Erythroblast (primary cell): ENCODE measurements at regions not wholly inside any gene's neighbourhood (a gene's known extent, or its start where the extent isn't known, plus 50 kb on each side); places are given as distances from the start of the nearest gene placed in this dataset.

Source experiments
- DNase-seq, 2 experiments: peaks; one replicate each; lab custom pipeline; 2025; lab: John Stamatoyannopoulos, UW
- GATA1 ChIP-seq: IDR thresholded peaks from 2 replicates; pipeline ENCODE4 v1.6.1; 2011; ENCODE audit warnings: low read depth, mild to moderate bottlenecking, control low read depth, low read length, moderate library complexity
- POLR2A ChIP-seq: IDR thresholded peaks from 2 replicates; pipeline ENCODE4 v1.6.1; 2011; ENCODE audit warnings: mild to moderate bottlenecking, low read length

DNA sequence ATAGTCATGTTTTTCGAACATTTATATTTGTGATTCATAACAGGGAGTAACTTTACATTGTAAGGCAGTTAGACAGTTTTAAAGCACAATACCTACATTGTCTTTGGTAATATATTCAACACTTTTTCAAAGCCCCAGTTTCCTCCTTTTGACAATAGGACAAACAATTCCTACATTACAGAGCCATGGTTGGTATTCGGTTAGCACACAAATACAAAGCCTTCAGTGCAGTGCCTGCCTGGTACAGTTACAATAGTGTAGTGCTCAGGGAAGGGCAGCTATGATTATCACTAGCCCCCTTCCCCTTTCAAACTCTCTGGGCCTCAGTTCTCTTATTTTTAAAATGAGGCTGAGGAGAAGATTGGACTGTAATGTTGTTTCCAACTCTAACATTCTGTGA, 207.8 kb downstream of the TPBG start:
- DNase-seq, result no peak
- no peak for TF ChIP-seq GATA1
- TF ChIP-seq POLR2A, result no peak

DNA sequence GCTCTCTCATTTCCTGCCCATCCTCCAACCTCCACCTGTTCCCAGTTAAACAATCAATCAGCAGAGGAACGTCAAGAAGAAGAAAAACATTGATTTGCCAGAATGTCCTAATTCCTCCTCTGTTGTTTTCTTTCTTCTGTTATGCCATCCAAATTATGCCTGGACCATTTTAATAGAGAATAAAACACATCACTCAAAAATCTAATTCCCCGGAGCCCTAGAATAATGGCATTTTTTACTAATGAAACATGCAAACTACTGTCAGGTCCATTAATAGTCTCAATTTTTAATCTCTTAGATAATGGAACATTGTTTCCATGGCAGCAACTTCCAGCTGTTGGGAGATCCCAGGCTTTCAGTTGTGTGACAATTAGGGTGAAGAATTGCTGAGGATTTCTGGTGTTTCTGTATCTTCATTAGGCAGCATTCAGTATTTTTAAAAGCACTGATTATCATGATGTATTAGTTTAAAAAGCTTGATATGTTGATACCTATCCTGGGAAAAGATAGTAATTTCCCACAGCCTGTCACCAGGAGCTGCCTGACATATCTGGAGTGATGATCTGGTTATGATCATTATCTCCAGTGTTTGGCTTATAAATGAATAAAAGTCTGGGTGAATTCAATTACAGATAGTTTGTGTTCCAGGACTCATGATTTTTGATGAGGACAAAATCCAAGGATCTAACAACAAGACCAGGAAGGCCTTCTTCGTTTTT, 209.8 kb downstream of the TPBG start:
- no peak for DNase-seq
- no peak for TF ChIP-seq POLR2A
- TF ChIP-seq GATA1, result no peak

DNA sequence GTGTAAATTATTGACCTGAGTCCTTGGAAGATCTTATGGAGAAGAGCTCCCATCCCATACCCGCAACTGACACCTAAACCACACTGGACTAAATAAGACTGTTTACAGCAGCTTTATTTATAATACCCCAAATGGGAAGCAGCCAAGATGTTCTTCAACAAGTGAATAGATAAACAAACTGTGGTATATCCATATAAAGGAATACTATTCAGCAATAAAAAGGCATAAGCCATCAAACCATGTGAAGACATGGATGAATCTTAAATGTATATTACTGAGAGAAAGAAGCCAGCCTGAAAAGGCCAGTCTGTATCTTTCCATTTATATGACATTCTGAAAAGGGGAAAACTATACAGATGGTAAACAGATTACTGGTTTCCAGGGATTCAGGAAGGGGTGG, 212.7 kb downstream of the TPBG start:
- TF ChIP-seq GATA1 (no peak), POLR2A (no peak)
- no peak for DNase-seq

DNA sequence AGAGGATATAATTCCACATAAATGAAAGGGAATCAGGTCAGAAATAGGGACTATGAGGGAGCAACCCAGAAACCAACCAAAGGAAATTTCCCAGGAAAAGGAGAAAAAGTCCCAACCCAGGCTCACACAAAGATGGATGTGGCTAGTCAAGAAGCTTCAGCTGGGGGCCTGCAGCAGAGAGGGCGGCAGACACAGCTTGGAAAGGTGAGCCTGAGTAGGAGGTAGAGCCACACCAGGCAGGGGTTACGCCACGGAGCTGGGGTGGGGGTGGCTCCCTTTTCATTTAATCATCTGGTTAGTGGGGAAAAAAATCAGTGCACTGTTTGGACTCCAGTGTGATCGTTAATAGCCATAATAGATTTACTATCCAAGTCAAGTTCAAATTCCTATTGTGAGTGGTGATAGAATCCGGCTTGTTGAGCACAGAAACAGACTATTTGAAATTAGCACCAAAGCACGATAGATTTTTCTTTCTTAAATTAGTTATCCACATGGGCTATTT, 220.6 kb downstream of the TPBG start:
- TF ChIP-seq POLR2A (no peak), GATA1 (no peak)

DNA sequence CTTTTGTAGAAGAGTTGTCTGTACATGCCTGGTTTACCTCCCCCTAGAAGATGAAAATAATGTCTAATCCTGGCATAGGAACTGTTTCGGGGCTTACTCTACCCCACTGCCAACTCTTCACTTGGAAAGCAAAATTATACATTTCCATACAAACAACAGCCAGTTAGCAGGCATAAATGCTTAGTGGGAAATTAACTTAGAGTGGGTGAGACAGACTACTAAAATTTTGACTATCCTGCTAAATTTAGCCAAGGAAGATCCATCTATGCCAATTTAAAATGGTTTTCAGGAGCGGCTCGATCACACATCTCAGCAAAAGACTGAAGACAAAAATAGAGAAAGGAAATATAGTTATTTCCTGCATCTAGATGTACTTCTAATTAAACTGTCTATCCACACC, 221.2 kb downstream of the TPBG start:
- no peak for DNase-seq
- TF ChIP-seq GATA1 (no peak), POLR2A (no peak)

More for the DNA sequence above, 220.6 kb downstream of the TPBG start:
- no peak for DNase-seq

DNA sequence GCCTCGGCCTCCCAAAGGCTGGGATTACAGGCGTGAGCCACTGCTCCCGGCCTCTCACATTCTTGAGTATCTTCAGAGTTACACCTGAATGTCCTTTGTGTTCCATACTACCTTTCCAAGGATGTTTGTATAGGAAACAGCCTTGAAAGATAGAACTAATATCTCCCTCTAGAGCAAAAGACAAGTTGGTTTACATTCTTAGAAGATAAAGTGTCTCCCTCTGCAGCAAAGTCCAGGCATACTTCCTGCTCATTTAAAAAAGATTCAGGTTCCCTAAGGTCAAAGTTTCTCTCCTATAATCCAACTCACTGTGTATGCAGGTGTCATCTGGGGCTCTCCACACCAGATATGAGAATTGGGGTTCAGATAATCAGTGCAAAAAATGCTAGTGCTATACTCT, 224.4 kb downstream of the TPBG start:
- DNase-seq, result no peak
- no peak for TF ChIP-seq POLR2A

DNA sequence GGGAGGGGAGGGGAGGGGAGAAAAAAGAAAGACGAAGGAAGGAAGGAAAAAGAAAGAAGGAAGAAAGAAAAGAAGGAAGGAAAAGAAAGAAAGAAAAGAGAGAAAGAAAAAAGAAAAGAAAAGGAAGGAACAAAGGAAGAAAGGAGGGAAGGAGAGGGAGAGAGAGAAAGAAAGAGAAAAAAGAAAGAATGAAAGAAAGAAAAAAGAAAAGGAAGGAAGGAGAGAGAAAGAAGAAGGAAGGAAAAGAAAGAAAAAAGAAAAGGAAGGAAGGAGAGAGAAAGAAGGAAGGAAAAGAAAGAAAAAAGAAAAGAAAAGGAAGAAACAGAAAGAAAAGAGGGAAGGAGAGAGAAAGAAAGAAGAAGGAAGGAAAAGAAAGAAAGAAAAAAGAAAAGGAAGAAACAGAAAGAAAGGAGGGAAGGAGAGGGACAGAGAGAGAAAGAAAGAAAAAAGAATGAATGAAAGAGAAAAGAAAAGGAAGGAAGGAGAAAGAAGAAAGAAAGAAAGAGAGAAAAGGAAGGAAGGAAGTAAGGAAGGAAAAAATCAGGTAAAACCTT, 225.3 kb downstream of the TPBG start:
- DNase-seq, result no peak

DNA sequence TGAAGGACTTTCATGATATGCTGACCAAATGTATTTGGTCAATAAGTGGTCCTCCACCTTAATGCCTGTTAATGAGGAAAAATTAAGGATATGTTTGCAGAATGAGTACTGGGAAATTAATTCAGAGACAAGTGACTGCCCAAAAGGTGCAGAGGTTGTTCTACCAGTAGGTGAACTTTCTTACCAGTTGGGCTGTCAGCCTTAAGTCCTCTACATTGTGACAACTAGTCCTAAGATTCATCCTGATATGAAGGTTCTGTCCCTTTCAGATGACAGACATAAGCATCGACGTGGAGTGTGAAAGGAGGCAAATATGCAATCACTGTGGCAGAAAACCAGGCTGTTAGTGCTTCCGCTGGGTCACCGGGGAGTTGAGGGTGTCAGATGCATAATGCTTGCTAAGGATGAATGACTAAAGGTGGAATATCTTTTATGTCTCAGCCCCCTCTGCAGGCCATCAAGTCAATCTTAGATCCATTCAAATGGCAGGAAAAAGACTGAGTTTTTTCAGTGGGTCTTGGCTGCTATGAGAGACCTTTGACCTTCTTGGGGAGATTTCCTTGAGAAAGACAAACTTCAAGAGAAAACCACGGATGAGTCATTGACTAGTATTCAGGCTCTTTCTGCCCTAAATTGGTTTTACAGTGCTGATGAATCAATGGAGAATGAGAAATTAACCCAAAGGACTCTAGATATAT, 226.0 kb downstream of the TPBG start:
- no peak for DNase-seq
- no peak for TF ChIP-seq GATA1
- TF ChIP-seq POLR2A, result no peak

More for the DNA sequence above, 225.3 kb downstream of the TPBG start:
- TF ChIP-seq POLR2A (no peak), GATA1 (no peak)

DNA sequence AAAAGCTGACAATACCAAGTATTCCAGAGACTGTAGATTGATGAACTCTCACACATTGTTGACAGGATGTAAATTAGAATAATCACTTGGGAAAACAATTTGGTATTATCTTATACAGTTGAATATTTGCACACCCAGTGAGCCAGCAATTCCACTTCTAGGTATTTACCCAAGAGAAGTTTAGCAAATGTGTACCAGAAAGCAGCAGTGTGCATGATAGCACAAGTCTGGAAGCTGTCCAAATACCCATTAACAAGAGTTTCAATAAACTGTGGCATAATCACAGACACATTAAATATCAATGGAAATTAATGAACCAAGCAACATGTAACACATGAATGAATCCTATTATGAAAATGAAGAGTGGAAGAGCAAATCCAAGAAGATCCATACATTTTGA, 233.6 kb downstream of the TPBG start:
- no peak for TF ChIP-seq GATA1
- TF ChIP-seq POLR2A, result no peak
- DNase-seq, result no peak

DNA sequence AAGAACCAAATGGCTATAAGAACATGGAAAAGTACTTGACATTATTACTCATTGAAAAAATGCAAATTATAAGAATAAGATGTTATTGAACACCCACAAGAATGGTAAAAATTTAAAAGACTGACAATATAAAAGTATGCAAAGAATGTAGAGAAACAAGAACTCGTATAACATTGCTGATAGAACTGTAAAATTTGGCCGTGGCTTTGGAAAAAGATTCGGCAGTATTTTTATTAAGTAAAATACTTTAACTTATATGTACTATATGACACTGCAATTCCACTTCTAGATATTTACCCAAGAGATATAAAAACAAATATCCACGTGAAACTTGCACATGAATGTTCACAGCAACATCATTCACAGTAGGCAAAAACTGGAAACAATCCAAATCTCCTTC, 239.2 kb downstream of the TPBG start:
- no peak for TF ChIP-seq POLR2A
- TF ChIP-seq GATA1, result no peak
- DNase-seq, result no peak

DNA sequence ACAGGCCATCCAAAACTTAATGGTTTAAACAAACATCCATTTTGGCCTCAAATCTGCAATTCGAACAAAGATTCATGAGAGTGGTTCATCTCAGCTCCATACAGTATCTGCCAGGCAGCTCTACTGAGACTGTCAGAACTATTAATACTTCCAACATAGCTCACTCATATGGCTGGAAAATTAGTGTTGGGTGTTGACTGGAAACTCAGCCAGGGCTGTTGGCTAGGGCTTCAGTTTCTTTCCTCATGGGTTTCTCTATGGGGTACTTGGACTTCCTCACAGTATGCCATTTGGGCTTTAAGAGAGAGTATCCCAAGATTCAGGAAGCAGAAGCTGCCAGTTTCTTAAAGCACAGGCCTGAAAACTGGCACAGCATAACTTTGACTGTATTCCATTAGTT, 240.3 kb downstream of the TPBG start:
- TF ChIP-seq GATA1 (no peak), POLR2A (no peak)
- no peak for DNase-seq

DNA sequence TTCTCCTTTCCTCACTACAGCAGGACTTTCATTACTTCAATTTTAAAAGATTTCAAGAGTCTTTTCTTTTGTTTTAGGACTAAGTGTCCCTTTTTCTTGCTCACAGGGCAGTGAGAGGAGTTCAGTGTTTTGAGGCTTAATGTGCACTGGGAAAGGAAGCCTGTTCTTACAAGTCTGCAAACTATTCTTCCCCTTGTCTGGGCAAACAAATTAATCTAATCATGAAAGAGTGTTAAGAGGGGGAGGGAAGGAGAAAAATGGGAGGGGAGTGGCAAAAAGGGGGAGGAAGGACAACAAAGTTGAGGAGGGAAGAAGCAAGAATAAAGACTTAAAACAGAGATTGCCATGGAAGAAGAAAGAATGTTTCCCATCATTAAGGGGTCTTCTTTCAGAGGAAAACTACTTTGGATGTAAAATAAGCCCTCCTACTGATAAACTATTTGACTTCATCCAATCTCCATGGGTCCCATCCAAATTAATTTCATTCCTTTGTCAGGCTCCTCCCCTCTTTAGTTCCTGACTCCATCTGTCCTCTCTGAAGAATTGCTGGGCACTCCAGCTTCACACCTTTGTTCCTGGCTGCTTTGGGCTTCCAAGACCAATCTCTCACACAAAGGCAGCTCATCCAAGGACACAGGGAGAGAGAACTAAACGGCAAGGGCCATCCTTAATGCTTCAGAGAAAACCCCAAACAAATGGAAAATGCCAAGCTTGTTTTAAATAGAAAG, 244.5 kb downstream of the TPBG start:
- DNase-seq, result no peak
- TF ChIP-seq POLR2A (no peak), GATA1 (no peak)

DNA sequence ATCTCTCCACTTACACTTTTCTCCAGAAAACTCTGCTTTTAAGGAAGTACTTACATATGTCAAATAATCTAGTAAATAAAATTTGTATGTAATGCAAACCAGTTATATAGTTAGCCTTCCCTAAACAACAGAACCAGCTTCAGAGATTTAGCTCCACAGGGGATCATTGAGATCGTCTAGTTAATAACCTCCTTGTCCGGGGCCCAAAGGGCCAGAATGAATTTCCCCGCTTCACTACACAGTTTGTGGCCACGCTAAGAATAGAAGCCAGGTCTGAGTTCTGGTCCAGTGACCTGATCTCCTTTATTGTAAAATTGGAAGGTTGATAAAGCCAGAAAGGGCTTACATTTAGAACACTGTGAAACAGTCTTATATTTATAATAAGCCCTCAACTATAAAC, 245.2 kb downstream of the TPBG start:
- no peak for DNase-seq
- TF ChIP-seq POLR2A (no peak), GATA1 (no peak)

DNA sequence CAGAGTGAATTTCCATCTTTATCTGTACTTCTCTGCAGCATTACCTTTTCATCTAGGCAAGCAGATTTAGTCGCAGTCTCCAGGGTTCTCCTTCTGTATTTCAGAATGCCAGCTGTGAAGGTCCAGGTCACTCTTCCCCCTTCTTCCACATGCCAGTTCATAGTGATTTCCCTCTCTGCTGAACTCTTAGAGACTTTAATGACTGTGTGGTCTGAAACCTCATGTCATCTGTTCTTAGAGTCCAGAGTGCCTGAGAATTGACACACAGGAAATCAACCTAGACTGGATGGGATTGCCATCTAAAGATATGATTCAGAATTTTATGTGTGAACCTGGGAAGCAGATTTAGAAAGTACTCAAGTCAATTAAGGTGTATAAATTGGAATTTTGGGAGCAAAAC, 248.1 kb downstream of the TPBG start:
- TF ChIP-seq POLR2A (no peak), GATA1 (no peak)
- no peak for DNase-seq
